ENCODE measurements at regions not wholly inside any gene's neighbourhood (a gene's known extent, or its start where the extent isn't known, plus 50 kb on each side); places are given as distances from the start of the nearest gene placed in this dataset.
"Not testable (repeated sequence)": the region's sequence is repeated elsewhere in the genome, so short reads cannot be mapped to it uniquely, and the experiment has no call there.

DNA sequence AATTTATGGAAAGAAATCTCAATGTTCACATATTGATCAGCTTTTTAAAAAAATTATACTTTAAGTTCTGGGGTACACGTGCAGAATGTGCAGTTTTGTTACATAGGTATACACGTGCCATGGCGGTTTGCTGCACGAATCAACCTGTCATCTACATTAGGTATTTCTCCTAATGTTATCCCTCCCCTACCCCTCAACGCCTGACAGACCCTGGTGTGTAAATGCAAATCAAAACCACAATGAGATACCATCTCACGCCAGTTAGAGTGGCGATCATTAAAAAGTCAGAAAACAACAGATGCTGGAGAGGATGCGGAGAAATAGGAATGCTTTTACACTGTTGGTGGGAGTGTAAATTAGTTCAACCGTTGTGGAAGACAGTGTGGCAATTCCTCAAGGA lies 219.4 kb downstream of the SATB1 start:
- intact Hi-C loops (cut with DNase I); DNase-seq (ENCODE audit: low spot score); ATAC-seq: not testable (repeated sequence)

DNA sequence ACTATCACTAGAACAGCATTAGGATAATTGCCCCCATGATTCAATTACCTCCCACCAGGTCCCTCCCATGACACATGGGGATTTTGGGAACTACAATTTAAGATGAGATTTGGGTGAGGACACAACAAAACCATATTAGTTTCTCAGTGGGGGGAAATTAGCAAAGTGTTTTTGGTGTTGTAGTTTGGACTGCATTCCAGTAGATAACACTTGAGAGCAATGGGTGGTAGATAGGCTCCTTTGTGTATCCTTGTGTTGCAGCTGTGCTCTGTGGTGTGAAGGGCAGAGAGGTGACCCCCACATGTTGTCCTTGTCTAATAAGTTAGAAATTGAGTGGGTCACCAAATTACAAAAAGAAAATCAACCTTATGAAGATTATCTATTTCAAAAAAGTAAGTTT lies 223.8 kb downstream of the SATB1 start:
- intact Hi-C loops (cut with DNase I), result no loop called here
- DNase-seq (ENCODE audit: low spot score) (no peak), ATAC-seq (no peak)

- intact Hi-C loops (cut with DNase I), result no loop called here
- DNase-seq (ENCODE audit: low spot score) (no peak), ATAC-seq (no peak)
Observed at GRCh38 chr3:18199757-18200156, 225.4 kb downstream of the SATB1 start.

- intact Hi-C loops (cut with DNase I), result no loop called here
- DNase-seq (ENCODE audit: low spot score), result no peak
- ATAC-seq, result no peak
Observed at GRCh38 chr3:18195836-18196235, 229.3 kb downstream of the SATB1 start.

GRCh38 chr3:18194431-18194830 lies 230.7 kb downstream of the SATB1 start:
- DNase-seq (ENCODE audit: low spot score), result no peak
- ATAC-seq, result no peak
- intact Hi-C loops (cut with DNase I), result no loop called here

DNA sequence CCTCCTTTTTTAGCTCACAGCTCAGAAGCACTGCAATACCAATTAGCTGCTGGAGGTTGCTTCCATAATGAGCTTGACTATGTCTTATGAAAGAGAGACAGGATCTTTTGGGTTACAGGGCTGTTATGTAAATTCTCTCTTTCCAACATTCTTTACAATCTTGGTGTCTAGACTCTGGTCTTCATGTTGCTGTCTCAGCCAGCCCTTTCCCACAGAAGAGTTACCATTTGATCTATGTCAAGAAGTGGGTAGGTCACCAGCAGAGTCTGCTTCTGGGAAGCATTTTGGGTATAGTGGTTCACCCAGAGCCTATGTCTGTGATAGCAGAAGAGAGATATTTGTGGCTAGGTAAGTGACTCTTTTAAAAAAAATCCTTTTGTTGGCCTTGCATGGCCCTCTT lies 234.5 kb downstream of the SATB1 start:
- DNase-seq (ENCODE audit: low spot score) (no peak), ATAC-seq (no peak)
- intact Hi-C loops (cut with DNase I), result no loop called here

DNA sequence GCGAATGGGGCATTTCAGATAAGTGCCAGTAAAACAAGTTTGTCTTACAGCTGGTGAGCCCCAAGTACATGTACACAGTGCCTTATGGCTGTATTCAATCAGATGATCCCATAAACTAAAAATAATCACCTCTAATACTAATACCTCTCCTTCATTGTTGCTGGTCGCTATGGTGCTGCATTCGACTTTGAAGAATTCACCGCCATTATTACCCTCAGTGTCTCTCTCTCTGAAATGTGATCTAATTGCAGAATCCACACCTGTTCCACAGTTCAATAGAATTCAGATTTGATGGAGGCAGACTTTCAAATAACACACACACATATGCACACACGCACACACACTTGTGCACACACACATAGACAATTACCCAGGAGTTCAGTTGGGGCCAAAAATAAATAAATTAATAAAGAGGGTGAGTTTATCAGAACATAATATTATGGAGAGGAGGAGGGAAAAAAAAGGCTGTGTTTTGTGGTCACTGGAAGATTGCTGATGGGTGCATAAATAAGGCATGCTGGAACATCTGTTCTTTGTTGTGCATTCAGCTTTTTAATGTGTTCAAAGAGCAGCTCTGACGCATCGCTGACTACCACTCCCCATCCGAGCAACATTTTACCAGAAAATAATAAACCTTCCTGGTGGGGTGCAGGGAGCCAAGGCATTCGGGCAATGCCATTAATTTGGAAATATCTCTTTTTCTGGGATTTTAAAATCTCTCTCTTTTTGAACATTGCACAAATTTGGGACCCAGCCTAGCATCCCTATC lies 235.7 kb downstream of the SATB1 start:
- intact Hi-C loops (cut with DNase I), result no loop called here
- ATAC-seq (no peak), DNase-seq (ENCODE audit: low spot score) (no peak)

DNA sequence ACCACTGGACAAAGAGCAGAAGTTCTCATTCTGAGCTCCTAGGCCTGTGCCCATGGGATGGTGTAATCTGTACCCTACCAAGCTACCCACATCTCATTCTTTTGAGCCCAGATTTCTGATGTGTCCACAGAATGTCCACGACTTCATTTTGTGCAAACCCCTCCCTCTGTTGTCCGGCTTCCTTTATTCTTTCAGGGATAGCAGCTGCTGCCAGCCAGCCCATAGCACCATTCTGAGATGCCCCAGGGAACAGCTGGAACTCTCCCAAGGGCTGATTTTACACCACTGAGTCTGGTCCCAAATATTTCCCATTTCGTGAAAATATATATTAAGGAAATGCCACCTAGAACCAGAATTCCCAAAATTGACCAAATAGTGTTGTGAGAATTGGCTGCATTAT lies 236.6 kb downstream of the SATB1 start:
- no peak for ATAC-seq

DNA sequence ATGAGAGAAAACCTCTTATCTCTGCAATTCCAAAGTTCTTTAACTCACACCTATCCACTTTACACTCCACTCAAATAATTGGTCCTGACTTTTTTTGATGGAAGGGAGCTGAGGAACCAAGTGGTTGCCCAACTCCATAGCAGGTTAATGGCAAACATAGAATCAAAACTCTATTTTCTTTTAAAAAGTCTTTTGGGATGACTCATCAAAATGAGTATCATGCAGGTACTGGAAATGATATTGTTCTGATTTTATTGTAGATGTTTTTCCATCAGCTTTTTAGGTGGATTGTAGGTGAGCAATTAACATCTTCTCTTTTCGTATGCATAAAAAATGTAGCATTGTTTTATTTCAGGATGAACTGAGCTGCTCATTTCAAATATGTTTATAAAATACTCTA lies 239.5 kb downstream of the SATB1 start:
- intact Hi-C loops (cut with DNase I), result no loop called here
- ATAC-seq (no peak), DNase-seq (ENCODE audit: low spot score) (no peak)

More for the DNA sequence above, 236.6 kb downstream of the SATB1 start:
- no peak for DNase-seq (ENCODE audit: low spot score)
- intact Hi-C loops (cut with DNase I), result no loop called here

GRCh38 chr3:18182923-18183322 lies 242.2 kb downstream of the SATB1 start:
- DNase-seq (ENCODE audit: low spot score); ATAC-seq; intact Hi-C loops (cut with DNase I): not testable (repeated sequence)

GRCh38 chr3:18179521-18179920 lies 245.6 kb downstream of the SATB1 start:
- DNase-seq (ENCODE audit: low spot score) (no peak), ATAC-seq (no peak)
- intact Hi-C loops (cut with DNase I), result no loop called here

DNA sequence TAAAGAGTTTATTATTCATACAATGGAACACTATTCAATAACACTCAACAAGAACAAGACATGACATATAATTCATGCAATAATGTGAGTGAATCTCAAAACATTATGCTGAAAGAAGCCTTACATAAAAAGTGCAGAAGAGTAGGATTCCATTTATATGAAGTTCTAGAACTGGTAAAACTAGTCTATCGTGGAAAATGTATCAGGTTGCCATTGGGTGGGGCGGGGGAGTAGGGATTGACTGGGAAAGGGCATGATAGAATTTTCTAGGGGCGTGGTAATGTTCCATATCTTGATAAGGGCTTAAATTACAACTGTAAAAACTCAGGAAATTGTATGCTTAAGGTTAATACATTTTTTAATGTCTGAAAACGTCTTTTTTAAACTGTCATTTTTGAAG lies 247.9 kb downstream of the SATB1 start:
- no peak for ATAC-seq
- intact Hi-C loops (cut with DNase I), result no loop called here
- no peak for DNase-seq (ENCODE audit: low spot score)

GRCh38 chr3:18173891-18174290 lies 251.2 kb downstream of the SATB1 start:
- ATAC-seq; intact Hi-C loops (cut with DNase I); DNase-seq (ENCODE audit: low spot score): not testable (repeated sequence)

- ATAC-seq (no peak), DNase-seq (ENCODE audit: low spot score) (no peak)
- intact Hi-C loops (cut with DNase I), result no loop called here
Observed at GRCh38 chr3:18159681-18160080, 265.5 kb downstream of the SATB1 start.

- ATAC-seq, result no peak
Observed at GRCh38 chr3:18153571-18154173, 271.5 kb downstream of the SATB1 start.

DNA sequence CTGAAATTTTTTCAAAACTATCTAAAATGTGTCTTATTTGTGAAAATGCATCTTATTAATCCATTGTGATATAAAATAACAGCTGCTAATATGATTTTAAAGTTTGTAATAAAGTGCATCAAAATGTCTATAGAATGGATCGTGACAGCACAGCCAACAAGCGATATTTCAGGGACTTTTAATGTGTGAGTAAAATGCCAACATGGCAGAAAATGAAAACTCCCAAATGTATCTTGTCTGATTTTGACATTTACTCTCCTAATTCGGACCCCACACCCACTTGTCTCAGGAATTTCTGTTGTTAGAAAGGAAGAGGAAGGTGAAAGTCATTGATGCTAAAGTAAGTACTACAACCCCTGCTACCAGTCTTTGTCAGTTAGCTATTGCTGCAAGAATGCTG lies 273.9 kb downstream of the SATB1 start:
- ATAC-seq, result no peak
- DNase-seq (ENCODE audit: low spot score), result no peak
- intact Hi-C loops (cut with DNase I), result no loop called here

More at GRCh38 chr3:18153571-18154173, 271.5 kb downstream of the SATB1 start:
- intact Hi-C loops (cut with DNase I), result no loop called here
- DNase-seq (ENCODE audit: low spot score), result no peak

DNA sequence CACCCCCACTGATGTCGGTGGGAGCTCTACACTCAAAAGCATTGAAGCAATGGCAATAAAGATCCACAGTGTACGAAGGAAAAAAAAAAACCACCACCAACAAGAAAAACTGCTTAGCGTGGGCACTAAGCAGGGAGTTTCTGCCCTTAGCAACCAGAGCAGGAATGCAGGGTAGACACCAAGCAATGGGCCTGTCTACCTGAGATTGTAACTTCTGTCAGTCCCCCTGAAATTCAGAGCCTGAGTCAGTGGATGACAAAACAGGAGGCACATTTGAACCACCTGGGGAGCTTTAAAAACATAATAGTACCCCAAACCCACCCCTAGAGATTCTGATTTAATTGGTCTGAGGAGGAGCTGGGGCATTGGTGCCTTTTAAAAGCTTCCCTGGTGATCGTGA lies 275.2 kb downstream of the SATB1 start:
- DNase-seq (ENCODE audit: low spot score) (no peak), ATAC-seq (no peak)
- intact Hi-C loops (cut with DNase I), result loop anchor here (5.0 kb wide), 1 partner anchor 1318 kb away; no protein-coding TSS in a partner anchor

DNA sequence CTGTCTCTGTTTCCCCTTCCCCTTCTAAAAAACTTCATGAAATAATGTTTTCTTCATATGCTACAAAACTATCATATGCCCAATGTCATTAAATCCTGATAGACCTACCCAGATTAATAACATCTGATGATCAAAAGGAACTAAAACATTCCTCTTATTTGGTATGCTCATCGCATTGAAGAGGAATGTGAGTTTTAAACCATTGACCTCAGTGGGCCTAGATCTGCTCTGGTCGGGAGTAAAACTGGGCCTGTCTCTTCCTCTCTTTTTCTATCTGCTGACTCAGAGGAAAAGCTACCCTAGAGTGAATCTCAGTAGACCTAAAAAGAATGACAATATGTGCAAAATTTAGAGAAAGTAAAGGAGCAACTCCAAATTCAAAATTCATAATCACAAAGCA lies 275.8 kb downstream of the SATB1 start:
- intact Hi-C loops (cut with DNase I), result loop anchor here (5.0 kb wide), 1 partner anchor 1317 kb away; no protein-coding TSS in a partner anchor
- ATAC-seq (no peak), DNase-seq (ENCODE audit: low spot score) (no peak)

DNA sequence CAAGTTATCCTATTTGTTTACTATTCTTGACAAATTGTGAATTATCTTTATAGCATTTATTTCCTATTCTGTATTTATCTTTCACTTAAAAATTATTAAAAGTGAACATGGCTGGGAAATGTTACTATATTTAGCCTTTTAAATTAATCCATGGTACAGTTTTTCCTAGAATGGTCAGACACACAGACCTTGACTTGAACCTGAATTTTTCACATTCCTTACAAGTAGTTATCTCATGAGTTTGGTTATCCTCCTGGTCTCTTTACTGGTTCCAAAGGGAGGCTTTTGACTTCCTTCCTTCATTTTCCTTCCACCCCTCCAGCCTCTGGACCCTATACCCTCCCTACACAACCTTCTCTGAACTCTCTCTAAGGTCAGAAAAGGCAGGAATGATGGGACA lies 280.6 kb downstream of the SATB1 start:
- intact Hi-C loops (cut with DNase I), result no loop called here
- ATAC-seq (no peak), DNase-seq (ENCODE audit: low spot score) (no peak)

DNA sequence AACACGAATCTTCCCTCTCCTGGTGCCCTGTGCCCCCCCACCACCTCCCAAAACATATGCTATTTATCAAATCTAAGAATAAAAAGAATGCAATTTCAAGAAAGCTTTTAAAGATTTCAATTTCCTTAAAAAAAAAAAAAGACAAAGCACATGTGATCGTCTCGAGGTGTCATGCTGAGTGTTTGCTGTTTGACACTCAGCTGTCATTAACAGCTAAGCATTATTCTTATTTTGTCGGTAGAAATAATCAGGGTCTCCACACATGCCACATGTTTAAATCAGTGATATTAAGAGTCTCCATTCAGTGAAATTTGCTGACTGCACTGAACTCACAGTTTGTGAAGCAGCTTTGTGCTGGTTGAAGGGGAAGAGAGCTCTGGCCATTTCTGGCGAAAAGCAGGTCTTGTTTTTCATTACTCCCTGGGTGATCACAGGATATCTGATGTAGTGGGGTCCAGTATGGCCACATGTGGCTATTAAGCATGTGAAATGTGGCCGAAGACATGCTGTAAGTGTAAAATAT lies 281.8 kb downstream of the SATB1 start:
- intact Hi-C loops (cut with DNase I), result no loop called here
- DNase-seq (ENCODE audit: low spot score), result no peak

More for the DNA sequence above, 281.8 kb downstream of the SATB1 start:
- ATAC-seq, result no peak

Measured in sciatic nerve (tissue), 2 donors.